IMR-90 (cell line): ENCODE measurements at regions not wholly inside any gene's neighbourhood (a gene's known extent, or its start where the extent isn't known, plus 50 kb on each side); places are given as distances from the start of the nearest gene placed in this dataset.

ENCODE experiments used
- ATAC-seq: fragments of 200-7000 bp; cut with Tn5 transposase; 2 replicates; pipeline ENCODE4 v1.9.1; 2020; ENCODE audit warnings: low read depth, mild to moderate bottlenecking, moderate library complexity
- BruUV-seq: library from RNA; stranded (reverse); fragments of 400-500 nt; replicated peaks from 2 replicates; lab custom pipeline; 2021; lab: Mats Ljungman, UMichigan
- CTCF ChIA-PET: fragments of 300-600 bp; formaldehyde crosslinking; extraction: SDS; loops from one replicate; lab custom pipeline; 2021; ENCODE audit warnings: antibody characterized with exemption; lab: Yijun Ruan, JAX
- POLR2A ChIA-PET: fragments of 300-600 bp; sonication (Branson Sonifier 250); formaldehyde crosslinking; loops from one replicate; lab custom pipeline; 2022; ENCODE audit warnings: antibody characterized with exemption; ENCODE audit not compliant: unreplicated experiment; lab: Charles Lee
- DNase-seq: peaks from one replicate; pipeline ENCODE4 v3.0.0; 2013
- H2AFZ ChIP-seq: replicated peaks from 2 replicates; pipeline ENCODE3; 2013; ENCODE audit warnings: low read length, mild to moderate bottlenecking; ENCODE audit not compliant: poor library complexity
- H2AK5ac ChIP-seq: 2 replicates; pipeline ENCODE4 v1.6.1; 2013; ENCODE audit warnings: low read depth, low read length, inconsistent platforms
- H2AK9ac ChIP-seq: replicated peaks from 2 replicates; pipeline ENCODE3; 2013; ENCODE audit warnings: mild to moderate bottlenecking, low read depth, low read length, moderate library complexity; ENCODE audit not compliant: poor library complexity
- H2BK120ac ChIP-seq: 2 replicates; pipeline ENCODE4 v1.6.1; 2013; ENCODE audit warnings: low read depth, low read length, inconsistent platforms
- H2BK15ac ChIP-seq: 3 replicates; pipeline ENCODE4 v1.6.1; 2013; ENCODE audit warnings: low read depth, low read length, inconsistent platforms
- H2BK20ac ChIP-seq: 2 replicates; pipeline ENCODE4 v1.6.1; 2013; ENCODE audit warnings: low read depth, mild to moderate bottlenecking, inconsistent platforms, low read length, moderate library complexity
- H2BK5ac ChIP-seq: 2 replicates; pipeline ENCODE4 v1.6.1; 2013; ENCODE audit warnings: mild to moderate bottlenecking, low read depth, low read length, inconsistent platforms; ENCODE audit not compliant: poor library complexity, severe bottlenecking
- H3K14ac ChIP-seq: replicated peaks from 2 replicates; pipeline ENCODE4 v1.6.1; 2013; ENCODE audit warnings: low read depth, low read length, inconsistent platforms
- H3K18ac ChIP-seq: 2 replicates; pipeline ENCODE4 v1.6.1; 2013; ENCODE audit warnings: low read depth, low read length, control low read depth
- H3K23ac ChIP-seq: 2 replicates; pipeline ENCODE4 v1.6.1; 2013; ENCODE audit warnings: low read depth, low read length, inconsistent platforms
- H3K27ac ChIP-seq: 2 replicates; pipeline ENCODE4 v1.5.1; 2013; ENCODE audit warnings: mild to moderate bottlenecking, control low read depth, low read length; ENCODE audit not compliant: insufficient read depth
- H3K27me3 ChIP-seq: 2 replicates; pipeline ENCODE4 v1.6.1; 2013; ENCODE audit warnings: low read length; ENCODE audit not compliant: control insufficient read depth, insufficient read depth
- H3K36me3 ChIP-seq: 2 replicates; pipeline ENCODE4 v1.6.1; 2013; ENCODE audit warnings: low read length, mixed read lengths; ENCODE audit not compliant: control insufficient read depth, insufficient read depth
- H3K4ac ChIP-seq: 2 replicates; pipeline ENCODE4 v1.6.1; 2013; ENCODE audit warnings: low read depth, low read length, inconsistent platforms
- H3K4me1 ChIP-seq: 2 replicates; pipeline ENCODE4 v1.6.1; 2013; ENCODE audit warnings: low read length, mixed read lengths; ENCODE audit not compliant: control insufficient read depth, insufficient read depth
- H3K4me2 ChIP-seq: 2 replicates; pipeline ENCODE4 v1.6.1; 2013; ENCODE audit warnings: low read depth, mild to moderate bottlenecking, control low read depth, low read length, moderate library complexity
- H3K4me3 ChIP-seq: 2 replicates; pipeline ENCODE4 v1.5.1; 2013; ENCODE audit warnings: low read depth, mild to moderate bottlenecking, control low read depth, low read length, moderate library complexity; ENCODE audit not compliant: insufficient read depth
- H3K56ac ChIP-seq: 2 replicates; pipeline ENCODE4 v1.6.1; 2013; ENCODE audit warnings: low read length, inconsistent platforms; ENCODE audit not compliant: insufficient read depth; ENCODE audit errors: extremely low read depth
- H3K79me1 ChIP-seq, 2 experiments: 2 replicates each; pipeline ENCODE4 v1.6.1; 2013; ENCODE audit warnings: low read length in 2 of 2, inconsistent platforms in 1 of 2, low read depth in 1 of 2
- H3K9ac ChIP-seq: 2 replicates; pipeline ENCODE4 v1.6.1; 2013; ENCODE audit warnings: low read depth, low read length, control low read depth
- H3K9me1 ChIP-seq: 2 replicates; pipeline ENCODE4 v1.6.1; 2013; ENCODE audit warnings: low read length, inconsistent platforms; ENCODE audit not compliant: insufficient read depth
- H3K9me3 ChIP-seq: 2 replicates; pipeline ENCODE4 v1.6.1; 2013; ENCODE audit warnings: low read length; ENCODE audit not compliant: control insufficient read depth, insufficient read depth
- H4K20me1 ChIP-seq: 2 replicates; pipeline ENCODE4 v1.6.1; 2013; ENCODE audit warnings: low read length, inconsistent platforms; ENCODE audit not compliant: insufficient read depth
- H4K5ac ChIP-seq: 2 replicates; pipeline ENCODE4 v1.6.1; 2013; ENCODE audit warnings: mild to moderate bottlenecking, low read depth, low read length, control low read depth
- H4K8ac ChIP-seq, 2 experiments: 2 replicates each; pipeline ENCODE4 v1.6.1; 2013; ENCODE audit warnings: low read depth in 2 of 2, low read length in 2 of 2, control low read depth in 1 of 2, inconsistent platforms in 1 of 2
- H4K91ac ChIP-seq: 2 replicates; pipeline ENCODE4 v1.6.1; 2013; ENCODE audit warnings: low read depth, low read length, inconsistent platforms; ENCODE audit not compliant: insufficient read depth
- BHLHE40 ChIP-seq: fragments of 150-350 bp; IDR thresholded peaks from 2 replicates; pipeline ENCODE4 v1.6.1; 2016; ENCODE audit warnings: mild to moderate bottlenecking, low read depth, low read length
- CTCF ChIP-seq: conservative IDR thresholded peaks from 2 replicates; pipeline ENCODE4 v1.5.1; 2012; ENCODE audit warnings: mild to moderate bottlenecking, low read depth, low read length, improper control_type of control experiment
- MAFK ChIP-seq: IDR thresholded peaks from 2 replicates; pipeline ENCODE4 v1.6.1; 2012; ENCODE audit warnings: low read depth, low read length, improper control_type of control experiment
- MAZ ChIP-seq: IDR thresholded peaks from 2 replicates; pipeline ENCODE4 v1.6.1; 2012; ENCODE audit warnings: low read depth, mild to moderate bottlenecking, low read length, improper control_type of control experiment, moderate library complexity, borderline replicate concordance
- MXI1 ChIP-seq: IDR thresholded peaks from 2 replicates; pipeline ENCODE4 v1.6.1; 2012; ENCODE audit warnings: low read depth, mild to moderate bottlenecking, low read length, moderate library complexity, borderline replicate concordance
- SMC3 ChIP-seq: fragments of 150-350 bp; IDR thresholded peaks from 2 replicates; pipeline ENCODE4 v1.6.1; 2016; ENCODE audit warnings: low read depth, mild to moderate bottlenecking, antibody characterized with exemption, low read length, moderate library complexity
- USF2 ChIP-seq: fragments of 150-350 bp; IDR thresholded peaks from 2 replicates; pipeline ENCODE4 v1.6.1; 2017; ENCODE audit warnings: mild to moderate bottlenecking, antibody characterized with exemption, low read length, low read depth
- WGBS, 2 experiments: methylation state at CpG; one replicate each; pipeline versions ENCODE4 v1.1.5 to v1.1.7; 2013; ENCODE audit warnings: missing lambda C conversion rate in 2 of 2; ENCODE audit not compliant: insufficient read length in 1 of 2; ENCODE audit errors: extremely low coverage in 2 of 2; 5-methylcytosine and 5-hydroxymethylcytosine counted together
- dilution Hi-C: fragments of 300-500 bp; cut with HindIII; formaldehyde crosslinking; loops from one replicate; pipeline ENCODE4 v1.14.3; 2018; ENCODE audit warnings: low sequenced_read_pairs; ENCODE audit not compliant: unreplicated experiment
- in situ Hi-C: fragments of 300-500 bp; cut with MboI; formaldehyde crosslinking; loops from 3 replicates; pipeline ENCODE4 v1.14.3; 2019; ENCODE audit warnings: low sequenced_read_pairs, inconsistent platforms, mixed read lengths
- intact Hi-C: fragments of 100-400 bp; cut with micrococcal nuclease; formaldehyde crosslinking; loops from 2 replicates; pipeline ENCODE4 v1.10.0; 2022

- H2BK120ac ChIP-seq = no peak overlapping the region
- H2BK5ac ChIP-seq = no peak overlapping the region
- no peak overlapping the region for H3K4ac ChIP-seq
- intact Hi-C loops = no loop called here
- H3K23ac ChIP-seq = no peak overlapping the region
- no peak overlapping the region for H3K4me3 ChIP-seq
- ChIA-PET CTCF (no interaction called here), POLR2A (no interaction called here)
- no peak overlapping the region for H2AK5ac ChIP-seq
- no peaks in the 10 kb centered on the region for H3K36me3 ChIP-seq
- no peak overlapping the region for H2BK20ac ChIP-seq
- H4K91ac ChIP-seq = no peak overlapping the region
- H2AFZ ChIP-seq = no peak overlapping the region
- dilution Hi-C loops = no loop called here
- H2BK15ac ChIP-seq = no peak overlapping the region
- H3K4me2 ChIP-seq = no peak overlapping the region
- H3K56ac ChIP-seq = no peak overlapping the region
- H4K8ac ChIP-seq = no peak overlapping the region
- no peak overlapping the region for H2AK9ac ChIP-seq
- H3K27me3 ChIP-seq = peaks cover 2% of the 10 kb centered on the region; the same call in 1 of the 2 replicates
- in situ Hi-C loops = no loop called here
- DNase-seq = no peak
- H3K14ac ChIP-seq = no peak overlapping the region
- WGBS, 2 experiments = 40% methylated on average over 1 of the region's 5 CpGs; no CpG with 5 or more reads in 1 of the 2 experiments
- BruUV-seq = no TSS peak
- H3K79me1 ChIP-seq = no peaks in the 10 kb centered on the region
- H4K20me1 ChIP-seq = no peaks in the 10 kb centered on the region
- ATAC-seq = no peak
- H3K4me1 ChIP-seq = no peaks in the 10 kb centered on the region
- no peak overlapping the region for H3K27ac ChIP-seq
- H3K18ac ChIP-seq = no peak overlapping the region
- H3K9me3 ChIP-seq = no peaks in the 10 kb centered on the region
- H3K9ac ChIP-seq = no peak overlapping the region
- TF ChIP-seq CTCF (no peak), SMC3 (no peak), MXI1 (no peak), MAFK (no peak), USF2 (no peak), MAZ (no peak), BHLHE40 (no peak)
- no peaks in the 10 kb centered on the region for H3K9me1 ChIP-seq
- no peak overlapping the region for H4K5ac ChIP-seq
Observed at GRCh38 chr7:96380111-96380512, 58.2 kb upstream of the SLC25A13 start.
